ENCODE measurements at regions not wholly inside any gene's neighbourhood (a gene's known extent, or its start where the extent isn't known, plus 50 kb on each side); places are given as distances from the start of the nearest gene placed in this dataset.

DNA sequence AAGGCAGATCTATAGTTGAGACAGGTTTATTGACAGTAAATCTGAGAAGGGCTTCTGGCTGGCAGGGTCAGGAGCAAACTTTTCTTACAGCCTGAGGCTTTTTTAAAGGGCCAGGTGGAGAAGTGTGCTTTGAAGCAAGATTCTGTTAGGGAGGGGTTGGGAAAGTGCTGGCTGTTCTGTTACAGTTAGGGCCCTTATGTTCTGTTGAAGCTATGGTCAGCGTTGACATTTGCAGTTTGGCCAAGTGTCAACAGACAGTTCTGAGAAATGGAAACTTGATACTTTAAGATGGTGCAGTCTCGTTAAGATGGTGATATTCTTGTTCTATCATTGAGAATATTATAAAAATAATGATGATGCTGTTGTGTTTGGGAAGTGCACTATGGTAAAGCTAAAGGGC lies 154.2 kb downstream of the RDH14 start:
- intact Hi-C loops (cut with DNase I; ENCODE audit: low total_unique reads): no loop called here

DNA sequence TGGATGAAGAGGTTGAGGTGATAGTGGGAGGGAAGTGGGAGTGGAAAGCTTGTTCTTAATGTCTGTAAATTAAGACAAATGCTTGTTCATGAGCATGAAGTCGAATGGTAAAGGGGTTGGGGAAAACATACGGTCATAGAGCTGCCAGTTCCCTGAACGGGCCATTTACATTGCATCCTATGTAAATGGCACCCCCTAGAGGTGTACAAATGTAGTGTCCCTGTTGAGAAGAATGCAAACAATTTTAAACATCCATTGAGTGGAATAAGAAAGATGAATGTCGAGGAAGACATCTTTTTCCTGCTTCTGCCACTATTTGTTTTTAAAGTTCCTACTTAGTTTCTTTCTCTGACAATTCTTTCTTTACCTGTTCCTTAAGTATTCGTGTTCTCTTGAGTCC lies 155.7 kb downstream of the RDH14 start:
- TF ChIP-seq, protein P1, sequence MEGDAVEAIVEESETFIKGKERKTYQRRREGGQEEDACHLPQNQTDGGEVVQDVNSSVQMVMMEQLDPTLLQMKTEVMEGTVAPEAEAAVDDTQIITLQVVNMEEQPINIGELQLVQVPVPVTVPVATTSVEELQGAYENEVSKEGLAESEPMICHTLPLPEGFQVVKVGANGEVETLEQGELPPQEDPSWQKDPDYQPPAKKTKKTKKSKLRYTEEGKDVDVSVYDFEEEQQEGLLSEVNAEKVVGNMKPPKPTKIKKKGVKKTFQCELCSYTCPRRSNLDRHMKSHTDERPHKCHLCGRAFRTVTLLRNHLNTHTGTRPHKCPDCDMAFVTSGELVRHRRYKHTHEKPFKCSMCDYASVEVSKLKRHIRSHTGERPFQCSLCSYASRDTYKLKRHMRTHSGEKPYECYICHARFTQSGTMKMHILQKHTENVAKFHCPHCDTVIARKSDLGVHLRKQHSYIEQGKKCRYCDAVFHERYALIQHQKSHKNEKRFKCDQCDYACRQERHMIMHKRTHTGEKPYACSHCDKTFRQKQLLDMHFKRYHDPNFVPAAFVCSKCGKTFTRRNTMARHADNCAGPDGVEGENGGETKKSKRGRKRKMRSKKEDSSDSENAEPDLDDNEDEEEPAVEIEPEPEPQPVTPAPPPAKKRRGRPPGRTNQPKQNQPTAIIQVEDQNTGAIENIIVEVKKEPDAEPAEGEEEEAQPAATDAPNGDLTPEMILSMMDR (IDR thresholded peaks at IDR 0.05): no peak
- H3K9me3 ChIP-seq: no peaks in the 10 kb centered on the region
- intact Hi-C loops (cut with DNase I; ENCODE audit: low total_unique reads): no loop called here
- no peak overlapping the region for H3K4me3 ChIP-seq
- no peak for DNase-seq
- no peaks in the 10 kb centered on the region for H3K4me1 ChIP-seq
- no peak overlapping the region for H3K27ac ChIP-seq
- H3K27me3 ChIP-seq: no peaks in the 10 kb centered on the region
- no peaks in the 10 kb centered on the region for H3K36me3 ChIP-seq

More for the DNA sequence above, 154.2 kb downstream of the RDH14 start:
- Histone ChIP-seq H3K27me3 (no peaks in the 10 kb centered on the region), H3K36me3 (no peaks in the 10 kb centered on the region), H3K4me1 (no peaks in the 10 kb centered on the region), H3K4me3 (no peak overlapping the region), H3K9me3 (no peaks in the 10 kb centered on the region), H3K27ac (no peak overlapping the region)
- TF ChIP-seq, protein P1 (IDR thresholded peaks at IDR 0.05): no peak
- no peak for DNase-seq

DNA sequence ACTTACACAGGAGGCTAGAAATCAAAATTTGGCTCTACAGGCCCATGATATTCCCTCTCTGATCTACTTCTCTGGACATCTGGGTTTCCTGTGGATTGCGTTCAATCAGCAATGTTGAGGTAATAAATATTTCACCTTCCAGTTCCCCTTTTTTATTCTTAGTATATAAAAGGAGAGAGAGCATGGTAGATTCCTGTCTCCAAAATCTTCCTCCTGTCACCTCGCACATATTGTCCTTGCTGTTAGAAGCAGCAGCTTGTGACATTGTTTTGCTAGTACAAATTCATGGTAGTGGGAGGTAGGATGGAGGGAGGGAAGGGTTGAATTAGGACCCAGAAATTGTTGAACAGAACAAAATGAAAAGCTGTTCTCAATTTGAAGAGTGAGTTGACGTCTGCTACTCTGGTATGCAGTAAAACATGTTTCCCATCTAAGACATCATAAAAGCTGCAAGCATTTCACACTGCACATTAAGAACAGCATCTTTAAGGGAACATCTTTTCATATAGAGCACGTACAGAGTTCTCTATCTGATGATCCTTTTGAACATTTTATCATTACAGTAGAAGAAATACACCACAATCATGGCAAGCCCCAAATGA lies 156.4 kb downstream of the RDH14 start:
- no peak overlapping the region for H3K4me3 ChIP-seq
- H3K36me3 ChIP-seq: no peaks in the 10 kb centered on the region
- no peaks in the 10 kb centered on the region for H3K9me3 ChIP-seq
- no peaks in the 10 kb centered on the region for H3K4me1 ChIP-seq
- no peak overlapping the region for H3K27ac ChIP-seq
- intact Hi-C loops (cut with DNase I; ENCODE audit: low total_unique reads): no loop called here
- no peaks in the 10 kb centered on the region for H3K27me3 ChIP-seq
- DNase-seq: no peak
- TF ChIP-seq, protein P1 (IDR thresholded peaks at IDR 0.05): no peak

DNA sequence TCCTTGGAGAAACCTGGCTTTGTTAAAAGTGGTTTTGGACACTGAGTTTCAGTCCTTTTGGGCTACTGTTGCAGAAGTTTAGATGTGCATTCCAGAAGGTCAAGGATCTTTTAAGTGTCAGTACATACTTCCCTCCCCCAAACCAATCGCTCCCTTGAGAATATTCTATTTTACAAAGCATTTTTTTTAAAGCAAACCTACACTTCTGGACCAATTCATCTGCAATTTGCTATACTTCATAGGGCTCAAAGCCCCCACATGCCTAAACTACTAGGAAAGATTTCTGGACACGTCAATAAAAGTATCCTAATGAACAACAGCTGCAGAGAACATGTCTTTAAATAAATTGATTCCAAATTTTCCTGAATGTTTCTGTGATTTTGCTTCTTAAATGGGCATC lies 157.6 kb downstream of the RDH14 start:
- no peak overlapping the region for H3K4me3 ChIP-seq
- H3K36me3 ChIP-seq: no peaks in the 10 kb centered on the region
- intact Hi-C loops (cut with DNase I; ENCODE audit: low total_unique reads): no loop called here
- no peaks in the 10 kb centered on the region for H3K9me3 ChIP-seq
- no peak for DNase-seq
- TF ChIP-seq, protein P1 (IDR thresholded peaks at IDR 0.05): no peak
- H3K4me1 ChIP-seq: no peaks in the 10 kb centered on the region
- no peak overlapping the region for H3K27ac ChIP-seq
- no peaks in the 10 kb centered on the region for H3K27me3 ChIP-seq

DNA sequence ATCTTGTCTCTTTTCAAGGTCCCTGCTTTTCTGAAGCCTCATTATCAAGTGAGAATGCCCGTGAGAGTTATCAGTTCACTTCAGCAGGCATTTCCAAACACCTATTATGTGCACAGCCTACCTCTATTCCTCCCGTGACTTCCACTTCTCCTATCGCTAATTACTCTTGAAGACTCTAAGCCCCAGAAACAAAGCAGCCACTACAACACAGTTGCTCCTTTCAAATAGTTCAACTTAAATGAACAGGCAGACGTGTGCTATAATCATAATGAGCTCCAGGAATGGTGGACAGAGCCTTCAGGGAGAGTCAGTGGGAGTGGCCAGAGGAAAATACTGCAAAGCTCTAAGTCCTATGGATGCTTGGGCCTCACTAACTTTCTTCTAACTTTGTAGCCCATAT lies 159.0 kb downstream of the RDH14 start:
- no peaks in the 10 kb centered on the region for H3K4me1 ChIP-seq
- H3K27me3 ChIP-seq: no peaks in the 10 kb centered on the region
- TF ChIP-seq, protein P1 (IDR thresholded peaks at IDR 0.05): no peak
- H3K27ac ChIP-seq: no peak overlapping the region
- DNase-seq: no peak
- H3K4me3 ChIP-seq: no peak overlapping the region
- H3K36me3 ChIP-seq: no peaks in the 10 kb centered on the region
- no peaks in the 10 kb centered on the region for H3K9me3 ChIP-seq
- intact Hi-C loops (cut with DNase I; ENCODE audit: low total_unique reads): no loop called here

DNA sequence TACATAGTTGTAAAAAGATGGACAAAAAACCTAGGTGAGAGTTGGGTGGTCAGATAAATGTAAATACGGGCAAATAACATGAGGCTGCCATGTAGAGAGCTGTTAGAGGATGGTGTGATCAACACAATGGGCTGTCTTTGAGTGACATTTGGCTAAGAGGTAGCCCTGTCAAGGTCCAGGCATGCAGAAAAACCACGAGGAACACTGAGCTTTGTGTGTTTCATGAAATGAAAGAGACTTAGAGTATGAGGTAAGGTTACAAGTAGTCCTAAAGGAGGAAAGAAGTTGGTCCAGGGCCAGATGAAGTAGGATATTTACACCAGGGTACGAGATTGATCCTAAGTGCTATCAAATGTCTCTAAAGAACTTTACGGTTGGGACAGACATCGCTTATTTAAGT lies 160.9 kb downstream of the RDH14 start:
- H3K27ac ChIP-seq: no peak overlapping the region
- no peaks in the 10 kb centered on the region for H3K9me3 ChIP-seq
- H3K4me3 ChIP-seq: no peak overlapping the region
- no peaks in the 10 kb centered on the region for H3K27me3 ChIP-seq
- TF ChIP-seq, protein P1 (IDR thresholded peaks at IDR 0.05): no peak
- intact Hi-C loops (cut with DNase I; ENCODE audit: low total_unique reads): no loop called here
- no peak for DNase-seq
- no peaks in the 10 kb centered on the region for H3K36me3 ChIP-seq
- no peaks in the 10 kb centered on the region for H3K4me1 ChIP-seq
